GM11168 (cell line): ENCODE measurements at regions not wholly inside any gene's neighbourhood (a gene's known extent, or its start where the extent isn't known, plus 50 kb on each side); places are given as distances from the start of the nearest gene placed in this dataset.
"Not testable (repeated sequence)": the region's sequence is repeated elsewhere in the genome, so short reads cannot be mapped to it uniquely, and the experiment has no call there.

Source experiments
- in situ Hi-C: fragments of 300-500 bp; cut with MboI; formaldehyde crosslinking; loops from one replicate; pipeline ENCODE4 v1.12.0; 2022; ENCODE audit warnings: low sequenced_read_pairs; ENCODE audit not compliant: unreplicated experiment

DNA sequence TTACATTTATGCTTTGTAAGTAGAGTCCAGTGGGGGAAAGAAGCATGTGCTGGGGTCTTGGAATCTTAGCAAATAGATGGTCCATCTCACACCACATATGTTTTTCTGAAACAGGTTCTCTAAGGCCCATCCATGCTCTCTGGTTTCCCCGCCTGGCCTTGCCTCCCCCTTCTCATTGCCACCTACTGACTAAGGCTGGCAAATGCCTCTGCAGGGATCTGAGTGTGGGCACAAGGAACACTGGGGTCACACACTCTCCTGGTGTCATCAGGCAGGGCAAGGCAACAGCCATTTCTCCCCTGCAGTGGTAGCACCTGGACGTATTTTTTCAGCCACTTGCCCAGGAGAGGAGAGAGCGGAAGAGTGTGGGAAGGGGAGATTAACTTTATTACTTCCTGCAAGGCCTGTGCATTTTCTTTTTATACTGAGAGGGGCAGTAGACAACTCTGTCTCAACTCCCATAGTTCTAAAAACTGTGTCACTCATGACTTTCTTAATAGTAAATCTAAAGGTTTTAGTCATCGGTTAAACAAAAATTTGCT lies 804.2 kb upstream of the NECTIN3 start:
- in situ Hi-C loops, result no loop called here

DNA sequence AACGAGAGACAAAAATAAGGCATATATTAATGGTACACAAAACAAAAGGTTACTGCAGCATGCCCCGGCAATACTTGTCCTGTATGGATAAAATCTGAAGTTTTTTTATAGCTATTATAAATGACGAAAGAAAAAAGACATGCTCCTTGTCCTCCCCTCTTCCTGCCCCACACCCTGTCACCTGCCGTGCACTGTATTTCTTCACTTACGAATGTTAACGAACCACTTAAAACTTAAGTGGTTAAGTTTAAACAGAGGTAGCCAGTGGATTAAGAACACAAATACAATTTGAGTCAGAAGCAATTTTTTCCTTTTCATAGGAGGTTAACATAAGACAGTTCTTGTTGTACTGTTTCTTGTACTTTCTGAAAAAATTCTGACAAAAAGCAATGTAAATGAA lies 799.1 kb upstream of the NECTIN3 start:
- in situ Hi-C loops, result no loop called here

DNA sequence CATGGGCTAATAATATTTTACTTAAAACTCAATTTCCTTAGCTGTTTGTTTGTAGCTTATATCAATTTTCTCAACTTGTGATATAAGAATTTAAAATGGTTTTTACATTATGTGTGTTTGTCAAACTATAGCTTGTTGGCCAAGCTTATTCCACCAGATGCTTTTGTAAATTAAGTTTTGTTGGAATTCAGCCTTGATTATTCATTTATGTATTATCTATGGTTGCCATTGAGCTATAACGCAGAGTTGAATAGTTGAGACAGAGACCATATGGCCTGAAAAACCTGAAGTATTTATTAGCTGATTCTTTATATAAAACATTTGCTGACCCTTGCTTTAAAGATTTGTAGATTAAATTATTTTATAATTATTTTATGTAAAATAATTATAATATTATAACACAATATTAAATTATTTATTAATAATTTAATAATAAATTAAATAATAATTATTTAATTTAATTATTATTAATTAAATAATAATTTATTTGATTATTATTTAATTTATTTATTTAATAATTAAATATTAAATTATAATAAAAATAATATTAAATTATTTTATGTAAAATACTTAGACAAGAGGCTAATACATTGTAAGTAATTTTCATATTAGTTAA lies 779.6 kb upstream of the NECTIN3 start:
- in situ Hi-C loops, result no loop called here

GRCh38 chr3:110293660-110294059 lies 778.0 kb upstream of the NECTIN3 start:
- in situ Hi-C loops, result no loop called here

- in situ Hi-C loops, result no loop called here
Observed at GRCh38 chr3:110296885-110297284, 774.7 kb upstream of the NECTIN3 start.

DNA sequence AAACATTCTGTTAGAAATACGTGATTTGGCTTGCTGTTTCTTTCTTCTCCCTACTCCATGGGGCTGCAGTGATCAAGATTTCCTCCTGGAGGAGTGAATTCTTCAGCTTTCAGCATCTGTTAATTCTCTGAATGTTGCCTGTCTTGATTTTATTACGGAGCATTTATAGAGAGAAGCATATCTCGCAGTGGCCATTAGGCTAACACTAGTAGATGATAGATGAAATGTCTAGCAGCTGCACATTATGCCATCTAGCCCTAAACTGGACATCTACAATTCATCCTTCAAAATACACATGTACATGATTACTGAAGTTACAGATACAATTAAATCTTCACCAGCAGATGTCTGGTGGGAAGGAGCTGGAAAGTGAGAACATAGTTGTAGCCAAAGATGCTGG lies 769.8 kb upstream of the NECTIN3 start:
- in situ Hi-C loops, result no loop called here

DNA sequence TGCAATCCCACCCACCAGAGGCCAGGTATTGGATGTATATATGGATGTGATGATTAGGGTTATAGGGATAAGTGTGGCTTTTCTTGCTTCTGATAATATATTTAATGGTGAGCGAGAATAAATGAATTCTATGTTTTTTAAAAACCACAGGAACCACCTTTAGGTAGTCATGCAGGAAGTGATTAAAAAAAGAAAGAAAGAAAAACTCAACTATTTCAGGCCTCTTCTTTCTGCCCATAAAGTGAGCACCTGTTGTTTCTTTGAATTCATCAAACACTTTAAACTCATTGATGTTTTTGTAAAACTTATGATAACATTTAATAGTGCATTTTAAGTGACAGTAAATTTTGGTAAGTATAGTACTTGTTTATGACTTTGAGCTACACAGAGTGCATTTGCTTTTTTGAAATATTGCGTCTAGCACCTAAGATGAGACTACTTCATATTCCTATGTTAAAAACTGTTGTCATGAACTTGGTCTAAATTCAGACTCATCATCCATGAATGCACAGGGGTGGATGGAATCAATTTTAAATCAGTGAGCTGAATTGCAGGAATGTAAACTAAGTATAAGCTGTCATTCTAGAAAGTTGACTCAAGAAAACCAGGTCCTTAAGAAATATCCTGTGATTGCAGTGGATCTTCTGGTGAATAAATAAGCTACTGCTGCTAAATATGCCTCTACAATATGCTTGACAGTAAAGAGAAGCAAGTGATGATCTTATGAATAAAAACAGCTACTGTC lies 764.4 kb upstream of the NECTIN3 start:
- in situ Hi-C loops, result no loop called here

GRCh38 chr3:110311541-110311940 lies 760.1 kb upstream of the NECTIN3 start:
- in situ Hi-C loops, result no loop called here

DNA sequence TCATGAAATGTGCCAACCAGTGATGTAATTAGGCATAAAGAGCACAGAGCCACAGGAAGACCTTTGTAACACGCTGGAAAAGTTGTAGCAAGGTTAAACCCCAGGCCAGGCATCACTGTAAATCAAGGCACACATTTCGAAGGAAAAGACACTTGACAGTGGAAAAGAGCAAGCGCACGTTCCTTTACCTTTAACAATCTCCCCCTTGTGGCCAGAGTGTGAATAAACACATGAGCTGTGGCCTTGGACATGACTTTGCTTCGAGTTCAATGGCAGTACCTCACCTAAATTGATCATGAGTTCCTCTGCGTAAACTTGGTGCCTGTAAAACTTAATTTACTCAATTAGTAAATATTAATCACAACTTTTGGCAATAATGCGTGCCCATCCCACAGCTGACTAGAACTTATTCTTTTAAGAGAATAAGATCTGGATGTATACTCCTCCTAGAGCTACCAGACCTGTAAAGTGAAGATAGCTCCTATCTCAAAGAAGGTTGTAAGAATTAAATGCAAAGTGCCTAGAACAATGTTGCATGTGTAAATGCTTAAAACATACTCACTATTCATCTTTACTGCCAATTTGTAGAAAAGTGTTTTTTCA lies 757.0 kb upstream of the NECTIN3 start:
- in situ Hi-C loops, result no loop called here

GRCh38 chr3:110318108-110318507 lies 753.5 kb upstream of the NECTIN3 start:
- in situ Hi-C loops, result no loop called here

GRCh38 chr3:110323349-110323748 lies 748.3 kb upstream of the NECTIN3 start:
- in situ Hi-C loops, result no loop called here

- in situ Hi-C loops, result no loop called here
Observed at GRCh38 chr3:110324171-110324705, 747.4 kb upstream of the NECTIN3 start.

- in situ Hi-C loops, result no loop called here
Observed at GRCh38 chr3:110327870-110328269, 743.7 kb upstream of the NECTIN3 start.

DNA sequence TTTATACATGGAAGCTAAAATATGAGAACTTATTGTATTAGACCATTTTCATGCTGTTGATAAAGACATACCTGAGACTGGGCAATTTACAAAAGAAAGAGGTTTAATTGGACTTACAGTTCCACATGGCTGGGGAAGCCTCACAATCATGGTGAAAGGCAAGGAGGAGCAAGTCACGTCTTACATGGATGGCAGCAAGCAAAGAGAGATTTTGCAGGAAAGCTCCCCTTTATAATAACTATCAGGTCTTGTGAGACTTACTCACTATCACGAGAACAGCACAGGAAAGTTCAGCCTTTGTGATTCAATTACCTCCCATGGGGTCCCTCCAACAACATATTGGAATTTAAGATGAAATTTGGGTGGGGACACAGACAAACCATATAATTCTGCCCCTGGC lies 740.1 kb upstream of the NECTIN3 start:
- in situ Hi-C loops, result not testable (repeated sequence)

- in situ Hi-C loops, result no loop called here
Observed at GRCh38 chr3:110332629-110333028, 739.0 kb upstream of the NECTIN3 start.

GRCh38 chr3:110341047-110341446 lies 730.6 kb upstream of the NECTIN3 start:
- in situ Hi-C loops, result no loop called here

- in situ Hi-C loops, result no loop called here
Observed at GRCh38 chr3:110343376-110343775, 728.2 kb upstream of the NECTIN3 start.

DNA sequence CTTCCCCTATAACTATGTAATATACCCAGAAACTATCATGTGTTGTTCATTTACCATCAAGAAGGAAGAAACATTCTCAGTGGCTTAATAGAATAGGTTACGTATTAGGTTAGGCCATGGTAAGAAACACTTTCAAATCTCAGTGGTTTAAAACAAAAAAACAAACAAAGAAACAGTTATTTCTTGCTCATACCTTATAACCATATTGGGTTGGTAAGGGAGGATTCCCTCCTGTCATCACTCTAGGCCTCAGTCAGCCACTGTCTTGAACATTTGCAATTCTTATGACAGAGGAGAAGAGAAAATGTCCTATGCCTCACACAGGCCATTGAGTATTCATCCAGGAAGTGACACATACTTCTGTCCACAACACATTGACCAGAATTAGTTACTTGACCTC lies 727.7 kb upstream of the NECTIN3 start:
- in situ Hi-C loops, result no loop called here

DNA sequence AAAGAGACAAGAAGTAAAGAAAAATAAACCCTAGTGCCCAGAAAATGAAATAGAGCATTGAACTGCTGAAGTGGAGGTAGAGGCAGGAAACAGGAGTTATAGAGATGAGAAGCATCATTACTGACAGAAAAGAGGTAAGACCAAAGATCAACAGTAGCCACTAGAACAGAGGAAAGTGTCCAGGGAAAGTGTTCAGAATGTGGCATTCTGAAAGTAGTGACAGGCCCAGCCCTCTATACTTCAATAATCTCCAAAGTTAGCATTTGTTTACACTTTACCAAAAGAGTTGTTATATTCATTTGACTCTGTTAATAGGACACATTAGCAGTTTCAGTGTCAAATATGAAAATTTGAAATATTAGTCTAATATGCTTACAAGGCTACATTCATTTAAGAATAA lies 727.1 kb upstream of the NECTIN3 start:
- in situ Hi-C loops, result no loop called here

DNA sequence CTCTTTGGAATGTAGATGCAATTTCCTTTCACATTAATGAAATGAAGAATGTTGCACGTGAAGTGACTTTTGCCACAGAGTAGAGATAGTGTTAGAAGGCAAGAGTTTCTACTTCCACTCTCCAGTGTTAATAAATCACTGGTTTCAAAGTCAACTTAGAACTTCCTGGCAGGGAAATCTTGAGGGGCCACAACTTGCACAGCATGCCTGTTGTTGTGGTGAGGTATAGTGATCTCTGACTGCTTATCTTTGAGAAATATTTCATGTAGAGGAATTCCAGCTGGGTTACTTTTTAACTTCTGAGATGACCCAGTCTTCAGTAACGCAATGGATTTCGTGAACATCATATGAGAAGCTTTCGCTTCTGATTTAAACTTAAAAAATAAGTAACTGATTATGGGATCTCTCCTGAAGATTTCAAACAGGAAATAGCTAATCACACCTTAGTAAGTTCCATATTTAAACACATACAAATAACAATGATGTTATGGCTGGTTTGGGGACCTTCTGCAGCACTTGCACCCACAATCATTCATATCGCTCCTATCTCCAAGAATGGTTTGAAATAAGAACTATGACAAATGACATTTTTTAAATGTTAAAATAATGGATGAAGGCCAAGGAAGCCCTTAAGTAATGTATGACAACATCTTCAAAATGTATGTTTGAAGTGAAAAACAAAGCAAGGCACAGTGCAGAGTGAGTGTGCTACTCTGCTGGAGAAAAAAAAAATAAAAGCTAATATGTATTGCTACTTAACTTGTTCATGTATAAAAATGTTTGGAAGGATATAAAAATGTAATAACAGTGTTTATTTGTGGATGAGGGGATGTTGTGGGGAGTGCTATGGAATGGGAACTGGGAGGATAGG lies 726.5 kb upstream of the NECTIN3 start:
- in situ Hi-C loops, result no loop called here
